GM21528 (cell line): ENCODE measurements at regions not wholly inside any gene's neighbourhood (a gene's known extent, or its start where the extent isn't known, plus 50 kb on each side); places are given as distances from the start of the nearest gene placed in this dataset.
"Not testable (repeated sequence)": the region's sequence is repeated elsewhere in the genome, so short reads cannot be mapped to it uniquely, and the experiment has no call there.

Source experiments
- ATAC-seq: cut with Tn5 transposase; IDR thresholded peaks from one replicate; pipeline ENCODE4 v1.9.1; 2021; ENCODE audit warnings: mild to moderate bottlenecking, moderate library complexity; ENCODE audit not compliant: unreplicated experiment, low FRiP score

GRCh38 chr15:38722236-38722635 is 157.6 kb upstream of the RASGRP1 start:
- ATAC-seq = no peak

- no peak for ATAC-seq
Measured at GRCh38 chr15:38724827-38725226, 160.2 kb upstream of the RASGRP1 start.

- no peak for ATAC-seq
Measured at GRCh38 chr15:38726187-38726586, 161.6 kb upstream of the RASGRP1 start.

GRCh38 chr15:38733331-38733730 is 168.7 kb upstream of the RASGRP1 start:
- no peak for ATAC-seq

- ATAC-seq = no peak
Measured at GRCh38 chr15:38740206-38740605, 175.6 kb upstream of the RASGRP1 start.

GRCh38 chr15:38743147-38743546 is 178.5 kb upstream of the RASGRP1 start:
- ATAC-seq = no peak

- ATAC-seq = no peak
Measured at GRCh38 chr15:38745126-38745525, 180.5 kb upstream of the RASGRP1 start.

GRCh38 chr15:38745626-38746025 is 181.0 kb upstream of the RASGRP1 start:
- no peak for ATAC-seq

- ATAC-seq = no peak
Measured at GRCh38 chr15:38746211-38746610, 181.6 kb upstream of the RASGRP1 start.

GRCh38 chr15:38748710-38749109 is 184.1 kb upstream of the RASGRP1 start:
- no peak for ATAC-seq

- ATAC-seq = no peak
Measured at GRCh38 chr15:38750786-38751185, 186.2 kb upstream of the RASGRP1 start.

GRCh38 chr15:38755718-38756117 is 191.1 kb upstream of the RASGRP1 start:
- no peak for ATAC-seq

- ATAC-seq = no peak
Measured at GRCh38 chr15:38756441-38756840, 191.8 kb upstream of the RASGRP1 start.

GRCh38 chr15:38758043-38758442 is 193.4 kb upstream of the RASGRP1 start:
- ATAC-seq = no peak

GRCh38 chr15:38761681-38762080 is 197.1 kb upstream of the RASGRP1 start:
- ATAC-seq = no peak

- no peak for ATAC-seq
Measured at GRCh38 chr15:38768970-38769369, 204.4 kb upstream of the RASGRP1 start.

- ATAC-seq = no peak
Measured at GRCh38 chr15:38769492-38769891, 204.9 kb upstream of the RASGRP1 start.

- ATAC-seq = not testable (repeated sequence)
Measured at GRCh38 chr15:38774076-38774475, 209.5 kb upstream of the RASGRP1 start.

- ATAC-seq = no peak
Measured at GRCh38 chr15:38781196-38781595, 216.6 kb upstream of the RASGRP1 start.

GRCh38 chr15:38782156-38782555 is 217.5 kb upstream of the RASGRP1 start:
- no peak for ATAC-seq

GRCh38 chr15:38788918-38789317 is 224.3 kb upstream of the RASGRP1 start:
- no peak for ATAC-seq

GRCh38 chr15:38789566-38789965 is 225.0 kb upstream of the RASGRP1 start:
- no peak for ATAC-seq

GRCh38 chr15:38793206-38793810 is 228.7 kb upstream of the RASGRP1 start:
- ATAC-seq = no peak
